Erythroblast (primary cell): ENCODE measurements at regions not wholly inside any gene's neighbourhood (a gene's known extent, or its start where the extent isn't known, plus 50 kb on each side); places are given as distances from the start of the nearest gene placed in this dataset.

ENCODE experiments used
- DNase-seq, 2 experiments: peaks; one replicate each; lab custom pipeline; 2025; lab: John Stamatoyannopoulos, UW
- GATA1 ChIP-seq: IDR thresholded peaks from 2 replicates; pipeline ENCODE4 v1.6.1; 2011; ENCODE audit warnings: low read depth, mild to moderate bottlenecking, control low read depth, low read length, moderate library complexity
- POLR2A ChIP-seq: IDR thresholded peaks from 2 replicates; pipeline ENCODE4 v1.6.1; 2011; ENCODE audit warnings: mild to moderate bottlenecking, low read length

DNA sequence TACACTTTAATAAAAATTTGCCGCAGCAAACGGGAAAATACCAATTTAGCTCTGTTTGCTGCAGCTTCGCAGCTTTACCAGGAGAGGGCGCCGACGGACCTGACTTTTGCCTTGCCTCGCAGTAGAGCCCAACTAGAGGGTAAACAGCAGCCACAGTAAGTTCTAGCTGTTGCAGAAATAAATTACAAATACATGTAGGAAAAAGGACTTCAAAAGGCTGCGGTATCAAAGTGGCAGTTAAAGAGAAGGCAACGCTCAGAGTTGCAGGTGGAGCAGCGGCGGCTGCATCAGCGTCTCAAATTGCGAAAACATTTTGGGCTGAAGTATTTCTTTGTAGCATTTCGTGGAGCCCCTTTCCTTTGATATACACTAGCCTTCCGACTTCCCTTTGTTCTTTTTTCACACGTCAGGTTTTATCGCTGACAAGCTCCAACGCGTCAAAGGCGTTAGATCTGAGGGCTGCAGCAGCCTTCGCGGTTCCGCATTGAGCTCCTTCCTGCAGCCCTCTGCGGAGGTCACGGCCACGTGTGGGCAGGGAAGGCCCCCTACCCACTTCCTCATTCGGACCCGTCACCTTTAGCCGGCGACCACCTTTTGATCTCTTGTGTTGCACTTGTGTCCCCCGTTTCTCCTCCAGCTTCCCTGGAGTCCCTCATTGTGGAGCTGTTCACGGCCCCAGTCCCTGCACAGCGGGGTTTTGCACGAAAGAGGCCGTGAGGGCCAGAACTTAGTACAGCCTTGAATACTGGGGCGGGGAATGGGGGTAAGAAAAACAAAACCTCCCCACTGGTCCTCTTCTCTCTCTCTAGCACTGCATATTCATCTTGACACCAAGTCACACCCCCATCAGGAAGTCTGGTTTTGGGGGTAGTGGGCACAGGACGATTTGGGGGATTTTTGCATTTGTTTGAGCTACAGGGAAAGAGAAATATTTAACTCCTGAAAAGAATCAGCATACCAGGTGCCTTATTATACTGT, 72.8 kb downstream of the S1PR1 start:
- peak; percentile 62 to 74 for DNase-seq
- TF ChIP-seq GATA1 = no peak

- TF ChIP-seq POLR2A (no peak), GATA1 (no peak)
- no peak for DNase-seq
Observed at GRCh38 chr1:101310506-101310905, 73.7 kb downstream of the S1PR1 start.

DNA sequence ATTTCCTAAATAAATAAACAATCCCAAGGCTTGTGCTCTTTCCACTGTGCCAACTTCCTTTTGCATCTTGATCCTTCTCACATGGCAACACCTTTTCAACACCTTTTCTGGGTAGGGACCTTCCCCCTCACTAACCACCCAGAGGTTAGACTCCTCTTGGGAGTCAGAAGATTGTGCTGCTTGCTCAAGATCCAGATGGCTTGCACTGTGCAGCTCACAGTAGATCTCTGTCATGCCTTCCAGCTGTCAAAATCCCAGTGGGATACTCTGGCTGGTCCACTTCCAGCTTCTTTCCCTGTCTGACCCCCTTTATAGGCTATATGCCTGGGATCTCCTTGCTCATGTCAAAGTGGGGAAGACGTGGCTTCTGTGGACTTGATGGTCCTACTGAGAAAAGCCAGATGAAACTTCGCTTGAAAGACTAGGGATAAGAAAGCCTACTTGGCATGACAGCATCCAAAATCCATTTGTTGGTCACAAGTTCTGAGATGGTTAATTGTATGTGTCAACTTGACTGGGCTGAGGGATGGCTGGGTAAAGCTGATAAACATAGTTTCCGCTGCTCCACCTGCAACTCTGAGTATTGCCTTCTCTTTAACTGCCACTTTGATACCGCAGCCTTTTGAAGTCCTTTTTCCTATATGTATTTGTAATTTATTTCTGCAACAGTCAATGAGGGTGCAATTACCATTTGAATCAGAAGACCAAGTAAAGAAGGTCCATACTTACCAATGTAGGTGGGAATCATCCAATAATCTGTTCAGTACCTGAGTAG, 74.5 kb downstream of the S1PR1 start:
- TF ChIP-seq GATA1 (no peak), POLR2A (no peak)
- no peak for DNase-seq

GRCh38 chr1:101312147-101312546, 75.3 kb downstream of the S1PR1 start:
- no peak for TF ChIP-seq POLR2A
- no peak for TF ChIP-seq GATA1
- DNase-seq = no peak

DNA sequence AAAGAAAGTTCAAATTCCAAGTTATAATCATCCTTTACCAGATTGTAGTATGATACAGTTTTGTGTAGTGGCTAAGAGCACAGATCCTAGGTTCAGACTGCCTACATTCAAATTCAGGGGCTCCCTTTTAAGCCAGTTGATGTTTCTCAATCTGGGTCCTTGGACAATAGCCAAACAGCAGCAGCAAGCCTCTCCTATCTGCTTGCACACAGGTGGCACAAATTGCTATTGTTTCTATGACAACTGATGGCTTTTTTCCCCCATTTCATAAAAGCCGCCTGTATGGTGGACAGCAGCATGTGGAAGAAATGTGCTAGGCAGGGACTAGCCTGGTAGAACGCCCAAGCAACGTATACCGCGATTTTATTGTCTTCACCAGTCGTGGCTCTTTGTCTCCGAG, 76.5 kb downstream of the S1PR1 start:
- TF ChIP-seq GATA1 = no peak
- no peak for TF ChIP-seq POLR2A
- DNase-seq = no peak

GRCh38 chr1:101314244-101314643, 77.4 kb downstream of the S1PR1 start:
- no peak for TF ChIP-seq GATA1
- no peak for TF ChIP-seq POLR2A
- DNase-seq = peak in 1 of 2 experiments; percentile 5

GRCh38 chr1:101316256-101316655, 79.4 kb downstream of the S1PR1 start:
- DNase-seq = no peak
- TF ChIP-seq POLR2A (no peak), GATA1 (no peak)

DNA sequence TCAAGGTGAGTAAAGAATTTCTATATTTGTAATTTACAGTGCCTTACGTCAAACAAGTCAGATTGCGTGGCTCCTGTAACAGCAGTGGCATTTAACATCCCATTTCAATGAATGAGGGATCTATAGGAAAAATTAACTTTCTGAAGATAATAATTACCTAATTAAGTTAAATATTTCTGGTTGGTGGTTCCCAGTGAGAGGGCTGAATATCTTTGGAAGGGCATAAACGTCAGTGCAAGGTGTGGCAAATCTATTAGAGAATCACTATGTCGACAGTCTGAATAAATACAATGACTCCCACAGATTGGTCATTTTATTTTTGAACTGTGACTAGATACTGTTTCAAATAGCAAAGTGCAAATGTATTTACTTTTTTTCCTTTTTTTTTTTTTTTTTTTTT, 80.0 kb downstream of the S1PR1 start:
- TF ChIP-seq GATA1 = no peak
- TF ChIP-seq POLR2A = no peak
- no peak for DNase-seq

DNA sequence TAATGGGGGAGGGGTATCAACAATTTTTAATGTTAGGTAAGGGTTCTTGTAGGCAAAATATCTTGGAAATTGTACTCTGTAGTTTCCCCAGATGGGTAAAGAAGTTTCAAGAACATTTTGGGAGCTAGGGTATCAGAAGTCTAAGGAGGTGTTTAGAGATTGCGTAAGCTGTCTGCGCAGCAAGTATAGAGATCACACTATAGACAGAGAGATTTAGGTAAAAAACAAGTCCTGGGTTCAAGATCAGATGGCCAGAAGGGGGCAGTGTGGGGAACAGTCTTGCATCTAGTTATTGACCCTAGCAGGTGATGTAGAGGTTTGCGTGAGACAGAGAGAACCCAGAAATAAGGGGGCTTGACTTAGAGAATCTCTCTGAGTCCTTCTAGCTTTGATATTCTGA, 80.8 kb downstream of the S1PR1 start:
- peak in 1 of 2 experiments; percentile 21 for DNase-seq
- TF ChIP-seq GATA1 (no peak), POLR2A (no peak)

DNA sequence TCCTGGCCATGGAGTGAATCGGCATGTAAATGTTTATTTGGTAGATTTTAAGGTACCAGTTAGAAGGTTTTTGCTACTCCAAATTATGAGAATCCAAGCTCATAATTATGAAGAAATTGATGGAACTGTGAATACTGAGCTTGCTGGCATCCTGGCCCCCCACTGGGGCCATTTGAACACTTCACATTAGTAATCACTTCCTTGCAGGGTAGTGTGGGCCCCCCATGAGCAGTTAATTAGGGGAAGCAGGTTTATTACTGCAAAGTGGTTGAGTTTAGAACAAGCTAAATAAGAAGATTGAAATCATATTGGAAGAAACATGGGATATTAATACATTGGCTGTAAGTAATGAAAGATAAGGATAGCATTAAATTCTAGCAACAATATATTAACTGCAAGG, 86.7 kb downstream of the S1PR1 start:
- no peak for DNase-seq

GRCh38 chr1:101325144-101325543, 88.3 kb downstream of the S1PR1 start:
- no peak for TF ChIP-seq POLR2A
- no peak for TF ChIP-seq GATA1
- no peak for DNase-seq

More for the DNA sequence above, 86.7 kb downstream of the S1PR1 start:
- no peak for TF ChIP-seq GATA1
- TF ChIP-seq POLR2A = no peak

DNA sequence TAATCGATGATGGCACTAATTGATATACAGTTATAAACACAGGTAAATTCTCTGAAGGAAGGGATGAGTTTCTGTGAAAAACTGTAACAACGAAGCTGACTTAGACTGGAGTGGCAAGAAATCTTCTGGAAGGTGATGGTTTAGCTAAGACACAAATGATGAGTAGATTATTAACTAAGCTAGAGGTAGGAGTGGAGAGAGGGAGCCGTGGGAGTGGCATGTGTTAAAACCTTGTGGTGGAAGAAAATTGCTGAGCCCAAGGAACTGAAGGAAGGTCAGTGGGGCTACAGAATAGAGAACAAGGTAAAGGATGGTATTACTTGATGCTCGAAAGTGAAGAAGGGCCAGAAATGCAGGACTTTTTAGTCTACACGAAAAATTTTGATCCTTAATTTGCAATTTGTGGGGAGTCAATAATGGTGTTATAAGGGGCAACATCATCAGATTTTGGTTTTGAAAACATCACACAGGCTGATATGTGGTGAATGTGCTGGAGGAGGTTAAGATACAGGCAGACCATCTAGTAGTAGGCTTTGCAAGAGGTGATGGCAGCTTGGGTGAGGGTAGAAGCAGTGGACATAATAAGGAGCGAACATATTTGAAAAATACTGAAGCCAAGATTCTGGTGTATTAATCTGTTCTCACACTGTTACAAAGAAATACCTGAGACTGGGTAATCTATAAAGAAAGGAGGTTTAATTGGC, 93.8 kb downstream of the S1PR1 start:
- TF ChIP-seq GATA1 (no peak), POLR2A (no peak)
- DNase-seq = no peak

DNA sequence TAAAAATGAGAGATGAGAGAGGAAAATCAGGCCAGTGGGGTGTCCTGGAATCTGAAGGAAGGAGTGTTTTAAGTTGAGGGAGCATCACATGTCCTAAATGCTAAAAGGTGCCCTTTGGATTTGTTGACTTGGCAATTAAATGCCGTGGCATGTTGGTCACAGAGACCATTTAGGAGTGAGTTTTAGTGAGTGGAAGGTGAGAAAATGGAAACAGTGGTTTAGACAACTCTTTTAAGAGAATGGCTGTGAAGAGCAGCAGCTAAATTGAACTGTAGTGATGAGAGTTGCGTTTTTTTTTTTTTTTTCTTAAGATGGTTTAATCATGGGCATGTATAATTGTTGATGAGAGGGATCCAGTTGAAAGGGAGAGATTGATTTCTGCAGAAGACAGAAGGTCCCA, 95.0 kb downstream of the S1PR1 start:
- TF ChIP-seq GATA1 (no peak), POLR2A (no peak)
- DNase-seq = no peak
